K562 (cell line): ENCODE measurements at regions not wholly inside any gene's neighbourhood (a gene's known extent, or its start where the extent isn't known, plus 50 kb on each side); places are given as distances from the start of the nearest gene placed in this dataset.

Source experiments
- ATAC-seq: fragments of 200-7000 bp; cut with Tn5 transposase; 3 replicates; pipeline ENCODE4 v1.9.1; 2020; ENCODE audit warnings: moderate library complexity
- BruUV-seq: library from RNA; stranded (reverse); fragments of 400-500 nt; replicated peaks from 2 replicates; lab custom pipeline; 2021; lab: Mats Ljungman, UMichigan
- CTCF ChIA-PET: fragments of 300-600 bp; formaldehyde crosslinking; extraction: SDS; loops from one replicate; lab custom pipeline; 2021; ENCODE audit warnings: low intra/inter-chr PET ratio; lab: Yijun Ruan, JAX
- POLR2A ChIA-PET: fragments of 300-600, 350-650 bp; sonication (Branson Sonifier 250); formaldehyde crosslinking; extraction: SDS; loops from one replicate; lab custom pipeline; 2021; ENCODE audit warnings: antibody characterized with exemption, inconsistent platforms; lab: Yijun Ruan, JAX
- DNase-seq, 4 experiments: peaks; one replicate each; pipeline versions ENCODE4 v3.0.0 to v3.0.0-alpha.2; 2011 to 2018; ENCODE audit warnings: low spot score in 3 of 4, mixed read lengths in 3 of 4; ENCODE audit errors: extremely low read depth in 1 of 4
- FAIRE-seq: peaks from 2 replicates; lab custom pipeline; 2011; peaks lifted over from hg19 to GRCh38; lab: Jason Lieb, UNC
- H2AFZ ChIP-seq: 2 replicates; pipeline ENCODE4 v1.6.0; 2011; ENCODE audit warnings: low read depth, low read length, control low read depth, inconsistent platforms
- H3K27ac ChIP-seq: fragments of 200-600 bp; 3 replicates; pipeline ENCODE4 v1.8.0; 2011; ENCODE audit warnings: low read depth, mild to moderate bottlenecking, control low read depth, inconsistent platforms, low read length, moderate library complexity, mixed read lengths; ENCODE audit errors: extremely low read depth
- H3K27me3 ChIP-seq, 2 experiments: fragments of 300-600 bp in 1 of 2; 2 replicates in 1 of 2; 3 replicates in 1 of 2; pipeline versions ENCODE4 v1.6.0 to v1.8.0; 2011; ENCODE audit warnings: inconsistent platforms in 2 of 2, low read length in 2 of 2, mild to moderate bottlenecking in 1 of 2, mixed read lengths in 1 of 2, moderate library complexity in 1 of 2; ENCODE audit not compliant: control insufficient read depth in 2 of 2, insufficient read depth in 2 of 2
- H3K36me3 ChIP-seq: fragments of 300-600 bp; 3 replicates; pipeline ENCODE4 v1.8.0; 2011; ENCODE audit warnings: mild to moderate bottlenecking, low read length, inconsistent platforms; ENCODE audit not compliant: control insufficient read depth, insufficient read depth
- H3K4me1 ChIP-seq, 2 experiments: fragments of 200-600 bp in 1 of 2; replicated peaks in 1 of 2; 2 replicates in 1 of 2; 3 replicates in 1 of 2; pipeline versions ENCODE4 v1.5.1 to v1.8.0; 2011; ENCODE audit warnings: inconsistent platforms in 2 of 2, low read length in 2 of 2, mild to moderate bottlenecking in 1 of 2, mixed read lengths in 1 of 2, moderate library complexity in 1 of 2; ENCODE audit not compliant: control insufficient read depth in 2 of 2, insufficient read depth in 2 of 2
- H3K4me2 ChIP-seq: 2 replicates; pipeline ENCODE4 v1.6.1; 2011; ENCODE audit warnings: low read length, control low read depth, inconsistent platforms, mixed read lengths; ENCODE audit not compliant: insufficient read depth
- H3K4me3 ChIP-seq: fragments of 200-600 bp; sonication (generic), shearing (Covaris generic); 2 replicates; pipeline ENCODE4 v1.5.1; 2016; ENCODE audit warnings: control low read depth, inconsistent platforms
- H3K79me2 ChIP-seq: fragments of 200-600 bp; 3 replicates; pipeline ENCODE4 v1.8.0; 2011; ENCODE audit warnings: low read length, inconsistent platforms; ENCODE audit not compliant: control insufficient read depth, insufficient read depth
- H3K9ac ChIP-seq, 2 experiments: 2 replicates each; pipeline versions ENCODE4 v1.6.0 to v1.6.1; 2011; ENCODE audit warnings: low read depth in 2 of 2, low read length in 2 of 2, control low read depth in 1 of 2, inconsistent platforms in 1 of 2, mild to moderate bottlenecking in 1 of 2, mixed read lengths in 1 of 2; ENCODE audit not compliant: insufficient read depth in 1 of 2
- H3K9me1 ChIP-seq: one replicate; pipeline ENCODE4 v1.6.0; 2011; ENCODE audit warnings: inconsistent platforms, mild to moderate bottlenecking, low read length, moderate library complexity; ENCODE audit not compliant: control insufficient read depth, insufficient read depth
- H3K9me3 ChIP-seq: replicated peaks from 2 replicates; pipeline ENCODE4 v1.5.1; 2011; ENCODE audit warnings: low read depth, low read length, inconsistent platforms; ENCODE audit not compliant: control insufficient read depth, insufficient read depth
- H4K20me1 ChIP-seq: replicated peaks from 2 replicates; pipeline ENCODE4 v1.6.1; 2011; ENCODE audit warnings: low read length, inconsistent platforms, mixed read lengths; ENCODE audit not compliant: control insufficient read depth, insufficient read depth
- DNMT1 ChIP-seq: fragments of 450-650 bp; IDR thresholded peaks from 2 replicates; pipeline ENCODE4 v1.6.1; 2016; ENCODE audit warnings: antibody characterized with exemption, mild to moderate bottlenecking
- PTTG1 ChIP-seq: fragments of 450-650 bp; IDR thresholded peaks from 2 replicates; pipeline ENCODE4 v1.6.1; 2016; ENCODE audit warnings: low read depth, mild to moderate bottlenecking, missing genetic modification characterization, missing compliant biosample characterization
- ZNF175 ChIP-seq: fragments of 200-800 bp; sonication (Bioruptor generic); IDR thresholded peaks from 2 replicates; pipeline ENCODE4 v1.6.1; 2016; ENCODE audit warnings: low read depth, mild to moderate bottlenecking, missing genetic modification characterization, missing compliant biosample characterization
- ZNF408 ChIP-seq: fragments of 250-450 bp; sonication (Bioruptor Pico); IDR thresholded peaks from 2 replicates; pipeline ENCODE4 v1.4.0; 2020; ENCODE audit warnings: low read depth, mild to moderate bottlenecking, moderate library complexity
- WGBS: fragments of 100-300 bp; shearing (Covaris generic); methylation state at CpG from one replicate; pipeline ENCODE4 v1.1.6; 2016; ENCODE audit warnings: low coverage, mixed read lengths; ENCODE audit not compliant: insufficient coverage; ENCODE audit errors: missing lambda C conversion rate; 5-methylcytosine and 5-hydroxymethylcytosine counted together
- in situ Hi-C: fragments of 300-500 bp; cut with MboI; formaldehyde crosslinking; loops from 4 replicates; pipeline ENCODE4 v1.15.0; 2018; ENCODE audit warnings: inconsistent platforms, mixed read lengths
- intact Hi-C: fragments of 100-400 bp; cut with micrococcal nuclease; formaldehyde crosslinking; loops from 2 replicates; pipeline ENCODE4 v1.14.2; 2022
- TF ChIP-seq, protein P1 (sequence below): fragments of 450-650 bp; IDR thresholded peaks from 2 replicates; pipeline ENCODE4 v1.6.1; 2018; ENCODE audit warnings: mild to moderate bottlenecking, low read depth; ENCODE audit not compliant: partially characterized antibody

DNA sequence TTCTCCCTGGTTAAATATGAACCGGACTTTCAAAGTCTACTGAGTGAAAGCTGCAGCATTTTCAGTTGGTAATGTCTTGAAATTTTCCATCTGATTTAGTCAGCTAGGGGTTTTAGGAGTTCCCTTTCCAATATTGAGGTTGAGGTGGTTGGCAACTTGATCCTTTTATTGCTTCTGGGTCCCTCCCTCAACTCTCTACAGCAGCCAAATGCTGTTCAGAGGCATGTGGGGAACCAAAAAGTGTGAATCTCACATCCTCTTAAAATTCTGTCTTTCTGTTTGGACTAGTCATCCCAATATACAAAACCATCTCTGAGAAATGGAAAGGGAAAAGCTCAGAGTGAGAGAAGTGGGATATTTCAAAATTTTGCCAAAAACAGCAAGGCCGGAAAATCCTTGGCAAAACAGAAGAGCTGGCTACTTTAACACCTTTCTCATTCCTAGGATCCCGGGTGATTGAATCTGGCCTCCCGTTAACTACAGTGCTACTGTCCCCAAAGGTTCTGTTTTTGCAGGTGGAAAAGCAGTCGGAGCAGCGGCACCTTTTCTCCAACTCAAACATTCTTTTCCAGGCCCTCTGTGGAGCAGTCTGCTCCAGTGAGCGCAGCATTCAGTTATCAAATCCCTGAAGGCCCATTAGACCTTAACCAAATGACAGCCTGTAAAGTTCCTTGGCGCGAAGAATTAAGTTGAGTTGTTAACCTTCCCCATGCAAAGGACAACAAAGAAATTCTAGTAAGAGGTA, 345.9 kb upstream of the NUDT12 start:
- WGBS = under 1% methylated on average over 9 of the region's 9 CpGs
- Histone ChIP-seq H3K4me2 (no peak overlapping the region), H3K9me1 (no peaks in the 10 kb centered on the region), H3K27me3 (no peaks in the 10 kb centered on the region), H3K9ac (no peak overlapping the region), H3K4me1 (no peaks in the 10 kb centered on the region), H3K27ac (no peak overlapping the region), H3K79me2 (no peaks in the 10 kb centered on the region), H3K4me3 (no peak overlapping the region), H3K9me3 (no peaks in the 10 kb centered on the region), H2AFZ (no peak overlapping the region), H3K36me3 (no peaks in the 10 kb centered on the region), H4K20me1 (no peaks in the 10 kb centered on the region)
- CTCF ChIA-PET = no interaction called here
- no peak for FAIRE-seq
- POLR2A ChIA-PET = interaction anchor here (0.6 kb wide), 1 partner anchor 323 kb away, joined by 3 read pairs; no protein-coding TSS in a partner anchor
- intact Hi-C loops = no loop called here
- in situ Hi-C loops = no loop called here
- no peak for ATAC-seq
- TF ChIP-seq DNMT1 (no peak), PTTG1 (tag) (no peak), ZNF175 (CRISPR knock-in tag) (no peak), ZNF408 (CRISPR knock-in tag) (no peak)
- TF ChIP-seq, protein P1, sequence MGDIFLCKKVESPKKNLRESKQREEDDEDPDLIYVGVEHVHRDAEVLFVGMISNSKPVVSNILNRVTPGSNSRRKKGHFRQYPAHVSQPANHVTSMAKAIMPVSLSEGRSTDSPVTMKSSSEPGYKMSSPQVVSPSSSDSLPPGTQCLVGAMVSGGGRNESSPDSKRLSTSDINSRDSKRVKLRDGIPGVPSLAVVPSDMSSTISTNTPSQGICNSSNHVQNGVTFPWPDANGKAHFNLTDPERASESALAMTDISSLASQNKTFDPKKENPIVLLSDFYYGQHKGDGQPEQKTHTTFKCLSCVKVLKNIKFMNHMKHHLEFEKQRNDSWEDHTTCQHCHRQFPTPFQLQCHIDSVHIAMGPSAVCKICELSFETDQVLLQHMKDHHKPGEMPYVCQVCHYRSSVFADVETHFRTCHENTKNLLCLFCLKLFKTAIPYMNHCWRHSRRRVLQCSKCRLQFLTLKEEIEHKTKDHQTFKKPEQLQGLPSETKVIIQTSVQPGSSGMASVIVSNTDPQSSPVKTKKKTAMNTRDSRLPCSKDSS = no peak
- BruUV-seq = no TSS peak
- DNase-seq = no peak
